ENCODE measurements at regions not wholly inside any gene's neighbourhood (a gene's known extent, or its start where the extent isn't known, plus 50 kb on each side); places are given as distances from the start of the nearest gene placed in this dataset.
"Not testable (repeated sequence)": the region's sequence is repeated elsewhere in the genome, so short reads cannot be mapped to it uniquely, and the experiment has no call there.

DNA sequence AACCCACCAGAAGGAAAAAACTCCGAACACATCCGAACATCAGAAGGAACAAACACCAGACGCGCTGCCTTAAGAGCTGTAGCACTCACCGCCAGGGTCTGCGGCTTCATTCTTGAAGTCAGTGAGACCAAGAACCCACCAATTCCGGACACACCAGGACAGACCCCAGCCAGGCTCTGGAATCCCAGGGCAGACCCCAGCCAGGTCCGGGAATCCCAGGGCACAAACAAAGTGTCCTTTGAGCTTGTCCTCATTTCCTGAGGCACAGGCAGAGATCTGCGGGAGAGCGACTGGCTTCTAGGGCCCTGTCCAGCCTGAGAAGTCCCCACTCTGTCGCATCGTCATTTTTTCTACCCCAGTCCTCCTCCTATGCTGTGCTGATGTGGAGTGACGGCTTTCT lies 461.1 kb downstream of the ACTL7B start:
- TF ChIP-seq, protein P1, sequence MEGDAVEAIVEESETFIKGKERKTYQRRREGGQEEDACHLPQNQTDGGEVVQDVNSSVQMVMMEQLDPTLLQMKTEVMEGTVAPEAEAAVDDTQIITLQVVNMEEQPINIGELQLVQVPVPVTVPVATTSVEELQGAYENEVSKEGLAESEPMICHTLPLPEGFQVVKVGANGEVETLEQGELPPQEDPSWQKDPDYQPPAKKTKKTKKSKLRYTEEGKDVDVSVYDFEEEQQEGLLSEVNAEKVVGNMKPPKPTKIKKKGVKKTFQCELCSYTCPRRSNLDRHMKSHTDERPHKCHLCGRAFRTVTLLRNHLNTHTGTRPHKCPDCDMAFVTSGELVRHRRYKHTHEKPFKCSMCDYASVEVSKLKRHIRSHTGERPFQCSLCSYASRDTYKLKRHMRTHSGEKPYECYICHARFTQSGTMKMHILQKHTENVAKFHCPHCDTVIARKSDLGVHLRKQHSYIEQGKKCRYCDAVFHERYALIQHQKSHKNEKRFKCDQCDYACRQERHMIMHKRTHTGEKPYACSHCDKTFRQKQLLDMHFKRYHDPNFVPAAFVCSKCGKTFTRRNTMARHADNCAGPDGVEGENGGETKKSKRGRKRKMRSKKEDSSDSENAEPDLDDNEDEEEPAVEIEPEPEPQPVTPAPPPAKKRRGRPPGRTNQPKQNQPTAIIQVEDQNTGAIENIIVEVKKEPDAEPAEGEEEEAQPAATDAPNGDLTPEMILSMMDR (IDR thresholded peaks at IDR 0.05; ENCODE audit: insufficient read depth, low read depth, low read length, missing control alignments), result no peak
- DNase-seq (ENCODE audit: low read depth), result no peak
- H3K4me3 ChIP-seq (ENCODE audit: low read depth, low read length), result no peak overlapping the region

DNA sequence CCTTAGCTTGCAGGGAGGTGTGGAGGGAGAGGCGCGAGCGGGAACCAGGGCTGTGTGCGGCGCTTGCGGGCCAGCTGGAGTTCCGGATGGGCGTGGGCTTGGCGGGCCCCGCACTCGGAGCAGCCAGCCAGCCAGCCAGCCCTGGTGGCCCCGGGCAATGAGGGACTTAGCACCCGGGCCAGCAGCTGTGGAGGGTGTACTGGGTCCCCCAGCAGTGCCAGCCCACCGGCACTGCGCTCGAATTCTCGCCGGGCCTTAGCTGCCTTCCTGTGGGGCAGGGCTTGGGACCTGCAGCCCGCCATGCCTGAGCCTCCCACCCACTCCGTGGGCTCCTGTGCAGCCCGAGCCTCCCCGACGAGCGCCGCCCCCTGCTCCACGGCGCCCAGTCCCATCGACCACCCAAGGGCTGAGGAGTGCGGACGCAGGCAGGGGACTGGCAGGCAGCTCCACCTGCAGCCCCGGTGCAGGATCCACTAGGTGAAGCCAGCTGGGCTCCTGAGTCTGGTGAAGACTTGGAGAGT lies 462.2 kb downstream of the ACTL7B start:
- DNase-seq (ENCODE audit: low read depth); H3K4me3 ChIP-seq (ENCODE audit: low read depth, low read length): not testable (repeated sequence)

DNA sequence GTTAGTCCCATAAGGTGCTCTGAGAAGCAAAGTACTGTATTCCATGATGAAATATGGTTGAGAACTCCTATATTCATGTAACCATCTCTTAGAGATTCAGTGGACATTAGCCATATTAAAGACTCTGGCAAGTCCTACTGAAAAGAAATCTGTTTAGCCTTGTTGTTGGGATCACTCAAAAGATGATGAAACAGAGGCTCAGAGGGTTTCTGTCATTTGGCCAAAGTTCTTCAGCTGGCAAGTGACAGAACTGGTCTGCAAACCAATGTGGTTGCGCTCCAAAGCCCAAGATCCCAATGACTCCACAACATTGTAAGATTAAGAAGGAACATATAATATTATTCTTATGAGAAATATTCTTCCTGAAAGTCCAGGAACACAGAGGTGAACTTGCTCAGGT lies 462.9 kb downstream of the ACTL7B start:
- no peak overlapping the region for H3K4me3 ChIP-seq (ENCODE audit: low read depth, low read length)
- TF ChIP-seq, protein P1 (IDR thresholded peaks at IDR 0.05; ENCODE audit: insufficient read depth, low read depth, low read length, missing control alignments), result no peak
- no peak for DNase-seq (ENCODE audit: low read depth)

DNA sequence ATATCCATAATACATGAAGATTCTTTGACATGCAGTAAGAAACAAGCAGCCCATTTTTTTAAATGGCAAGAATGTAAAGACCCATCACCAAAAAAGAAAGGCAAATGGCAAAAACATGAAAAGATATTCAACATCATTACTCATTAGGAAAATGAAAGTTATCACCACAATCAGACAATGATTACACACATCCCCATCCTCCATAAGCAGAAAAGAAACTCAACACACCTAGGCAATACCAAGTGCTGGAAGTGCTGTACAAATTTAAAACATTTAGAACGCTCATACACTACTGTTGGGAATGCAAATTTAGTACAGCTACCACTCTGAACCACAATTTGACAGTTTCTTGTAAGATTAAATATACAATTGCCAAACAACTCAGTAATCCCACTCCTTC lies 466.7 kb downstream of the ACTL7B start:
- peak; percentile 8 for DNase-seq (ENCODE audit: low read depth)

DNA sequence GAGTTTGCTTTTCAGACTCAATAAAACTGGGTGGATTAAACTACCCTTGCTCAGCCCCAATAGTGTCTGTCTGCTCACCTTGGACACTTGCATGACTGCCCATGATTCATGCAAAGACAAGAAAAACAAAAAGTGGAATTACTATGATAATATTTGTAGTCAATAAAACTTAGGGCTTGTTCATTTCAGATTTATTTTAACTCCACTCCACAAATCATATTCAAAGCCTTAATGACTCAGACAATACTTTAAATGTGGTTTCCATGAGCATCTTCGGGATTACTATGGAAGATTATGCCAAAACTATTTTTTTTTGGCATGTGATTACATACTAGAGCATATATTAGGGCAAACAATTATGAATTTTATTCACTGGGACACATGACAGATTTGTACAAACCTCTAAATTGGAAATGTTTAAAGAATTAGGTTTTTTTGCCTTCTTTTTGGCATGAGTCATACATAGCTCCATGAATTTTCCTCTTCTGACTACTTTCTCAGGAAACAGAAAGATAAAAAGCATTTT lies 468.9 kb downstream of the ACTL7B start:
- TF ChIP-seq, protein P1 (IDR thresholded peaks at IDR 0.05; ENCODE audit: insufficient read depth, low read depth, low read length, missing control alignments), result no peak
- H3K4me3 ChIP-seq (ENCODE audit: low read depth, low read length), result no peak overlapping the region
- no peak for DNase-seq (ENCODE audit: low read depth)

More for the DNA sequence above, 466.7 kb downstream of the ACTL7B start:
- TF ChIP-seq, protein P1 (IDR thresholded peaks at IDR 0.05; ENCODE audit: insufficient read depth, low read depth, low read length, missing control alignments), result no peak
- H3K4me3 ChIP-seq (ENCODE audit: low read depth, low read length), result no peak overlapping the region

DNA sequence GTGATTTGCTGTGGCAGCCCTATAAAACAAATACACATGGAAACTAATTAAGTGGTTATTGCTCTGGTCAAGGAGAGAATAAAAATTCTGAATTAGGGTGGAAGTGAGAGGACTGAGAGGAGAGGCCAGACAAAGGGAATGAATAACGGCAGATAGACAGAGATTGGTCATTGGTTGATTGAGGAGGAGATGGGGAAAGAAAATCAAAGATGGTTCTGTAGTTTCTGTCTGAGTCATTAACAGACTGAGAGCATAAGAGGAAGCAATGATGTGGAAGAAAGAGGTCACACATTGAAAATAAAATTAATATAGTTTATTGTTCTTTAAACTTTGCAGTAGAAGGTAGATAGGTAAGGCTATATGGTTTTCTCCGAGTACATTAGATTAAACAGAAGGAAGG lies 469.8 kb downstream of the ACTL7B start:
- no peak overlapping the region for H3K4me3 ChIP-seq (ENCODE audit: low read depth, low read length)
- peak; percentile 6 for DNase-seq (ENCODE audit: low read depth)
- TF ChIP-seq, protein P1 (IDR thresholded peaks at IDR 0.05; ENCODE audit: insufficient read depth, low read depth, low read length, missing control alignments), result no peak

DNA sequence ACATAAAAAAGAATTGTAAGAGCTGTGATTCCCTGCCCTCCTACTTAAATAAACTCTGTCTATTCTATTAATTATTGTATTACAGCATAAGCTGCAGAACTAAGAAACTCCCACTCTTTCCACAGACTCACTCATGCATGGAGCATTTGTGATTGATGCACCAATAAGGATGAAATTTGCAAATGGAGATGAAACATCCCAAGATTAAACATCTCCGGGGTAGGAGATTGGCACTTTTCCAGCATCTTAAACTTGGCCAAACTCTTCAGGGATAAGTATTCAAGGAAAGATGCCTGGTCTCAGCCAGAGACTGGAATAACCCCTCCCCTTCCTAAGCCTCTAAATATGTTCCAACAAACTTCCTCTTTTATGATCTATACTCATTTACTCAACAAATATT lies 472.0 kb downstream of the ACTL7B start:
- no peak for DNase-seq (ENCODE audit: low read depth)
- no peak overlapping the region for H3K4me3 ChIP-seq (ENCODE audit: low read depth, low read length)
- TF ChIP-seq, protein P1 (IDR thresholded peaks at IDR 0.05; ENCODE audit: insufficient read depth, low read depth, low read length, missing control alignments), result no peak
